ELF-1 (cell line): ENCODE measurements at regions not wholly inside any gene's neighbourhood (a gene's known extent, or its start where the extent isn't known, plus 50 kb on each side); places are given as distances from the start of the nearest gene placed in this dataset.

Experiments
- DNase-seq: peaks from one replicate; pipeline ENCODE4 v3.0.0-alpha.2; 2016; ENCODE audit warnings: low read depth, low spot score

DNA sequence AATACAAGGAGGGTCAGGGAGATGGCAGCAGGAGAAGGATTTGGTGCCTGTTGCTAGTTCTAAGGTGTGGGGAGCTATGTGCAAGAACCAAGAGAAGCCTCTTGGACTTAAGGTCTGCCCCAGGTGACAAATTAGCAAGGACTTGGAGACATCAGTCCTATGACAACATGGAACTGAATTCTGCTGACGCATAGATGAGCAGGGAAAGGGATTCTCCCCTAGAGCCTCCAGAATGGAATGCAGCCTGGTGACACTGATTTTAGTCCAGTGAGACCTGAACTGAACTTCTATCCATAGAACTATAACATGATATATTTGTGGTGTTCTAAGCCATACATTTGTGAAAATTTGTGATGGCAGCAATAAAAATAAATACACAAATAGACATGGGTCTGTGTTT, 215.6 kb downstream of the ESM1 start:
- no peak for DNase-seq

DNA sequence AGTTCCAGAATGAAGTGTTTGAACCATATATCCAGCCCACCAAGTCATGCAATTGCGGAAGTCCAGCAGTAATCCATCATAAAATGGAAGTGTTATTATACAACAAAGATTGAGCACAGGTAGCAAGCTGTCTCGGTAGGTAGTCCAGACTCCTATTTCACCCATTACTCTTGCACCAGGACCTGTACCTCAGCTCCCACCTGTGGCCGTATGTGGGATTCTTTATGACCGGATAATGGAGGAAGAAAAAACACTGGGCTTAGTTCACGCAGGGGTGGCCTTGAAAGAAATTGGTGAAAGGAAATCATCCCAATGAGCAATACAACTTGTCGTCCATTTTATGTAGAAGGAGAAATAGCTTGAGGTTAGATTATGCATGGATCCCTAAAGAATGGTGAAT, 216.3 kb downstream of the ESM1 start:
- peak; percentile 23 for DNase-seq

DNA sequence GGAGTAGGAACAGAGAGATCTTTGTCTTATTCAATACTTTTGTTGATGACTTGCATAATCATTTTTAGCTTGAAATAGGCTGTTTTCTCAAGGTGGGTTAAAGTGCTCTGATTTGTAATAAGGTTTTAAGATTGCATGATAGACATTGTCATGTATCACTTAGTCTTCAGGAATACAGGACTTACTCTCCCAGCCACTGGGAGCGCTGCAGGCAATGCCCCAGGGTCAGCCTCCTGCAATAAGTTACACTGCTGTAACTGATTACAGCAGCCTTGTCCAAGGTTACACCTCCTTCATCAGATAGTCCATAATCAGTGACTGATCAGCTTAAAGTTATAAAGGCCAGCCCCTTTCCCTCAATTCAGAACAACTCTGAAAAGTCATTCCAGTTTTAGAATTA, 218.6 kb downstream of the ESM1 start:
- no peak for DNase-seq

DNA sequence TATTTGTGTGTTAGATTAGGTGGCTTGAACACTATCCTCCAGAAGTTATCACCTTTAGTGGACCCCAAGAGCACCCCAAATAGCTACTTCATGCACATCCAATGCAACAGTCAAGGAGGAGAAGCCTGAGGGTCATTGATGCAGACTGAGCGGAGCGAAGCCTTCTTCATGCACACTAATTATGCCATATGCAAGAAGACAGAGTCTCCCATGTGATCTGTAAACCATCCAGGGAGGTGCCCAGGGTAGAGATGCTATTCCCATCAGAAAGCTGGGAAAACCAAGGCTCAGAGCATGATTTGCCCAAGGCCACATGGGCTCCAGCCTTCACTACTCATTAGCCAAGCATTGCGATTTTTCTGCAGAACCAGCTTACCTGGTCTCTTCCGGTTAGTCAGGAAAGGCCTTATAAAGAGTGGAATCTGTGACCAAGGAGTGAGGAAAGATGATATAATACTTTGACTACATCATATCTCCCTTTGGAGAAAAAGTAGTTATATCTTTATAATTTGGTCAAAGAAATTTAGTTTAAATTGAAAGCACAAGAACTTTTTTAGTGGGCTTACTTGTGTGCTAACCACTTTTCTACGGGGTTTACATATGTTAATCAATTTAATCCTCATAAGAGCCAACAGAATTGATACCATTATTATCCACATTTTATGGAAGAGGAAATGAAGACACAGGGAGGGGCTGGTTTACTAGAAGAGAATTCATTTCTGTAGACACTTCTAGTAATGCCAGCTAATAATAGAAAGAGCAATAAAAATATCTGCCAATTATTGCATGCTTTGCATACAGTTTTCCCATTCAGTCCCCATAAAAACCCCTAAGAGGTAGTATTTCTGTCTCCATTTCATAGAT, 220.0 kb downstream of the ESM1 start:
- DNase-seq, result no peak

DNA sequence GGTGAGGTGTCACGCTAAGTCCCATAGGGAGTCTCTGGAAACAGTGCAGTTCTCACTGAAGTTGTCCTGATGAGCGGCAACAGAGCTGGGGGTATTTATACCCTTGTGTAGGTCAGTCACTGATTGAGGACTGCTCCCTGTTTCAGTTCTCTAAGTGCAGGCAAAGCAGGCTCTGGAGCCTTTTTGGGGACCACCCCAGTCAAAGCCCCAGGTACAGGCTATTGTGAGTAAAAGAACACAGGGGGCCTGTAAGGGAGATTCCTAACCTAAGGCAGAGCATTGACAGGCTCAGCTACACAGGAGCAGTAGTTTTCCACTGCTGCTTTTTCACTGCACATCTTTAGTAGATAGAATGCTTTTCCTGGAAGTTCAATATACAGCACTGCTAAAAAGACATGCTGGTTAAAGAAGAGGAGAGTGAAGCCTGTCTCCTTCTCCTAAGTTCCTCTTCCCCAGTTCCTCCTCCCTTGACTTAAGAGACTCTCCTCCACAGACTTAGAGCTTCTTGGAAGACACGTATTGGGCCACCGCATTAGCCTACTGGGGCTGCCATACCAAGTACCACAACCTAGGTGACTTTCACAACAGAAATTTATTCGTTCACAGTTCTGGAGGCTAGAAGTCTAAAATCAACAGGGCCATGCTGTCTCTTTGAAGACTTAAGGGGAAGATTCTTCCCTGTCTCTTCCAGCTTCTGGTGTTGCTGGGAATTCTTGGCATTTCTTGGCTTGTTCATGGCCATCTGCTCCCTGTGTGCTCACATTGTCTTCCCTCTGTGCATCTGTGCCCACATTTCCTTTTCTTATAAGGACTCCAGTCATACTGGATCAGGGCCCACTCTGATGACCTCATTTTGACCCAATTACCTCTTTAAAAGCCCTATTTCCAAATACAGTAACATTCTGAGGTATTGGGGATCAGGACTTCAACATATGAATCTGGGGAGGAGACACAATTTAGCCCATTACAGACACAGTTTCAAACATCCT, 221.0 kb downstream of the ESM1 start:
- no peak for DNase-seq

DNA sequence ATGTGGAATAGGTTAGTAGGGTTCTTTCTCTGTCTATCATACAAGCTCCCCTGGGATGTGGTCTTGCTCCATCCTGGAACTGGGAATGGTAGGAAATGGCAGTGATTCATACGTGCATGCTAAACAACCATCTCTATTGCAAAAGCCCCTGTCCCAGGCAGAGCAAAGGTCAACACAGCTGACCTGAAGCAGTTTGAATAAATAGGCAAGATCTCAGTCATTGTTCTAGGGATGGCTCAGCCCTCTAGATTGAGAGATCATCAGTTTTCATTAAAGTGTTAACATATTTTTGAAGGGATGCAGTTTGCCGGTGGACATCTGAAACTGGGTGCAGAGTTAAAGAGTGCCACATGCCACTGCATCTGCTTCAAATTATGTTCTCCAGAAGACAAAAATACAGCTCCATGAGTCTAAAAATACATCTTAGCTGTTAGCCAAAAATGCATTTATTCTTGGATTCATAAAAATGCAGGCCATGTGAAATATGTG, 224.1 kb downstream of the ESM1 start:
- no peak for DNase-seq

DNA sequence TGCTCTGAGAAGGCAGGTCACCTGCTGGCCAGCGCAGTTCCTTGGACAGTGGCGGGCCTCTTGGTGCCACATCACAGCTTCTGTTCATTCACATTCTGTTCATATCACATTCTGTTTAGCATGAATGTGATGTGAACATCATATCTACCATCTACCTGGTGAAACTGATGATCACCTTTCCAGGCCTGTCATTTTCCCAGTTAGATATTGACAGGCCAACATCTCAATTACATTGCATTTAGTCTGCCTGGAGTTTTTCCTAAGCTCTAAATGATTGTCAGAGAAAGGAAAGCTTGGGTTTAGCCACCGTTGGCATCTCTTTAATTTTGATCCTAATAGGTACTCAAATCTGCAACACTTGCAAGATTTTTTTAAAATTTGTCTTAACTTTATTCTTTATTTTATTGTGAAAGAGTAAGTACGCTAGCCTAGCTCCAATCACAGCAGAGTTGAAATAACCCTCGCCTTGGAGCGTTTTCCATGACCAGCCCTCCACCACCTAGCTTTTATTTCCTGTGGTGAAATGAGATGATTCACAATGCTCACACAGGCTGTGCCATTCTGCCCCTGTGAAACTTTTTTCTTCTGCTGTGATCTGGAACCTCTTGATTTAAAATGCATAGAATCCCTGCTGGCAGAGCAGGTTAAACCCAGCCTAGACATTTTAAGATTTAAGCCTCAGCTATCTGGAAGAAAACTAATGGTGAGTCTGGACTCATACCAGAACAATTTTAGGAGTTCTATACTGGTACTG, 225.0 kb downstream of the ESM1 start:
- no peak for DNase-seq

DNA sequence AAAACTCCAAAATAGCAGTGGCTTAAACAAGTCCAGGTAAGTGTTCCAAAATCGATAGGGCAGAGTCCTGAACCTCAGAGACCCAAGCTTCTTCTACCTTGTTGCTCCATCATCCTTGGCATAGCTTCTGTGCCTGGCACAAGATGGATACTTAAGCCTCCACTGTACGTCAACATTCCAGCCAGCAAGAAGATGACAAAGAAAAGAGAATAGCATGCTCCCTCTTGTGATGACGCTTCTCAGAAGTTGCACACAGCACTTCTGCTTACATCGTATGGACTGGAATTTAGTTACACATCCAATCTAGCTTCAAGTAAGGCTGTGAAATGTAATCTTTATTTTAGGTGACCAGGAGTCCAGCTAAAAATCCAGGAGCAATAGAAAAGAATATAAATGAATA, 227.4 kb downstream of the ESM1 start:
- DNase-seq, result no peak

DNA sequence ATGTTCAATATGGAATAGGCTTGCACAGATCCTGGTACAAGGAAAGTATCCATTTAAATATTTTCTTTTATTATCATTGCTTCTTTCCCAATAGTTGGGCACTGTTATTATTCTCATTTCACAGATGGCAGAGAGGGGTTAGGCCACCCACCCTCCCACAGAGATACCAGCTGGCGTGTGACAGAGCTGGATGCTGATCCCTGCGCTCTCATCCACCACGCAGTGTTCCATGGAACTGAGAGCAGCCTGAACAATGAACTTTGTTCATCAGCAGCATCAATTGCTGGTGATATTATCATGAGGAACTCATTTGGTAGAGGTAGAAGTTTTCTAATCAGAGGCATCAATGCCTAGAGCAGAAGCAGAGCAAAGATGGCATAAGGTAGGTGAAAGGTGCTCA, 227.9 kb downstream of the ESM1 start:
- DNase-seq, result no peak

DNA sequence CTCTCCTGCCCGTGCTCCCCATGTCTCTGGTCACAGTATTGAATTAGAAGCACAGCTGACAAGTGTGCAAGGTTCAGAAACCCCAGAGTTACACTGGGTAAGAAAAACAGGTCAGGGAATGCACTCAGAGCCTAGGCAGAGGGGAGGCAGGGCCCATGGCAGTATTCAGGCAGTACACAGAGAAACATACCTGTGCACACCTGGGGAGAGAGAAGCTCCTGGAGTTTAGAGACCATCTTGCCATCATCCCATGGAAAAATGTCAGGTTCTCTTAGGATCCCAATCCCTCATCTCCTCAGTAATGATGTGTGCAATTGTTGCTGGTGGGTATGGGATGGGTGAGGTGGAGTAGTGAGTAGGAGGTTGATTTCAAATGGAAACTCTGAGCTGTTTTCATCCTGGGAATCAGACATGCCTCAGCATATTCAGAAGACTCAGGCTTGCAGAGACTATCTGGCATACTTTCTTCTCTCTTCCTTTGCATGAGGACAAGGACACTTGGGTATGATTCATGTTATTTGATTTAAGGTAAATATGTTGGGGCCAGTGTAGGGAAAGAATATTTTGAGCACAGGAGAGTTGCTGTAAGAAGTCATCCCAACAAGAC, 228.5 kb downstream of the ESM1 start:
- no peak for DNase-seq

DNA sequence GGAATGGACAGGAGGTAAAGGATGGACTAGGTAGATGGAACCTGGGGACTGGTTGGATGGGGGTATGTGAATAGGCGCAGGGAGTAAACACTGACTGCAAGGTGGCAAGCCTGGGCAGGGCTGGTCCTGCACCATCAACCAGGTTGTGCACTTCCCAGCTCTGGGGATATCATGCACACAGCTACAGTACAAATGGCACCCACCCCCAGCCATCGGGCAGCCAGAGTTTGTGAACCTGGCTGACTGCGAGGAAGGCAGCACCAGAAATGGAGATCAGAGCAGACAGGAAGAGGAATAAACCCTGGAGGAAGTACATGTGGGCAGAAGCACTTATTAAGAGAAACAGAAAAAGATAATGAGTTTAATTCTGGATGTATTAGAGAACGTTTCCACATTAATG, 229.1 kb downstream of the ESM1 start:
- no peak for DNase-seq

DNA sequence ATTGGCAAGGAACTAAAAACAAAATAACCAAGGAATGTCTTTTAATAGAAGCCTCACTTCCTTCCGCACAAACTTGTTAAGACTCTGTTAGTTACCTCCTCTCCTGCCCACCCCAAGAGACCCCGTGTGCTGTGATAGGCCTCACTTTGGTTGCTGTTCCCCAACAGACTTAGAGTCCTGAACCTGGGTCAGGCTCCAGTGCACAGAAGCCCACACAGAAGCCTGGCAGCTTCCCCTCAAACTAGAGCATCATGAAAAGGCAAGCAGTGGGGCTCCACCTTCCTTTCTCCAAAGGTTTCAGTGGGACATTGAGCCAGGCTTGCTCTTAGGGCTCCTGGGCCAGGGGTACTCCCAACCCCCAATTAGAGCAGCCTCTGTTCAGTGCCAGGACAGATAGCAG, 230.5 kb downstream of the ESM1 start:
- no peak for DNase-seq

DNA sequence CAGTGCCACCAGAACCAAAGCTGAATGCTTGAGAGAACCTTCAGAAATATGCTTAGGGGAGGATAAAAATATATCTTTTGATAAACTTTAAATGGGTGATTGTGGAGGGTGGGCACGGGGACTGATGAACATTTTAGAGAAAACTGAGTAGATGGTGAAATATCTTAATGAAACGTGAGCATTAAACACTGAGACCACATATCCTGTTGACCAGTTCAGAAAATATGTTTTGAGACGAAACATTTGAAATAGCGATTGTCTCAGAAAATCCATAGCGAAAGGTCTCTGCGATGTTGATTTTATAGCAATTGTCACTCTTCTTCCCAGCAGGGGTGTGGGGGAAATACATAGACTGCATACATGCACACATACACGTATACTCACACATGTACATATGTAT, 231.0 kb downstream of the ESM1 start:
- DNase-seq, result no peak

DNA sequence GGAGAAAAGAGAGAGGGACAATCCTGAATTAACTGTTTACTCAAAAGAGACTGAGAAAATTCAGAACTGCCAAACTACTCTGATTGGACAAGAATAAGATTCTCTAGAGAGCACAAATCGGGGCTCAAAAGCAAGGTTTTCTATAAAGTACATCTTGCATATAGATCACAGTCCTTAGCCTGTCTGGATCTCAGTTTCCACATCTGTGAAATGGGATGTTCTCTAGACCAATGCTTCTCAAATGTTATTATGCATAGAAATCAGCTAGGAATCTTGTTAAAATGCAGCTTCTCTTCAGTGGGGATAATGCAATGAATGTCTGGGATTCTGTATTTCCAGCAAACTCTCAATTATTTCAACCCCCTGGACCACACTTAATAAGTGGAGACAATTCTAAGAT, 231.6 kb downstream of the ESM1 start:
- DNase-seq, result no peak

DNA sequence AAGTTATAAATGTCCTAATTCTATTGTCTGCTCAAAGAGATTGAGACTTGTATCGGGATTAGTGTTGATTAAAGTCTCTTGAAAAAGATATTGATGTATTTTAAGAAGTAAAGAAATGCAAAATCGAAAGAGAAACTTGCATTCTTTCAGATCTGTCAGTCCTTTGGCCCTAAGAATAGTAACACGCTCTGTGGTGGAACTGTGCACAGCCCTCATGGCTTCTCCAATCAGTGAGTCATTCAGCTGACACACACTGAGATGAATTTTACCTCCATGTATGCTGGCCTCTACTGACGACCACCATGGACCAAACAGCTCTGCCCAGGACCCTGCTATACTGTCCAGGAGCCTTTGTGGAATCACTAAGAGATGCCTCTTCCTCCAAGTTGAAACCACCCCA, 232.4 kb downstream of the ESM1 start:
- no peak for DNase-seq

DNA sequence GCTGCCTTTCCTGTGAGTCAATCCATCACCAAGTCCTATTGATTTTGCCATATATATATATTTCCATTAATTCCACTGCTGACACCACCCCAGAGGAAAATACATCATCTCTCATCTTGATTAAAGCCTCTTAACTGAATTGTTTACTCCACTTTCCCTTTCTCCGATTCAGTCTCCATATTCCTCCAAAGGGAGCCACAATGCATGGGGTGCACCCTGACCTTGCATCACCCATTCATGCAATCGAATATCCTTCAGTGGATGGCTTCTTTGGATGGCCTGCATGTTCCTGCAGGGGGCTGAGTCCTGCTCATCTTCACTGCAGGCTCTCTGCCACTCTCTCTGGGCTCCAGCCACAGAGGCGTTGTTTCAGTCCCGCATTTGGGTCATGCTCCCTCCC, 231.0 kb downstream of the SNX18 start:
- DNase-seq, result no peak

DNA sequence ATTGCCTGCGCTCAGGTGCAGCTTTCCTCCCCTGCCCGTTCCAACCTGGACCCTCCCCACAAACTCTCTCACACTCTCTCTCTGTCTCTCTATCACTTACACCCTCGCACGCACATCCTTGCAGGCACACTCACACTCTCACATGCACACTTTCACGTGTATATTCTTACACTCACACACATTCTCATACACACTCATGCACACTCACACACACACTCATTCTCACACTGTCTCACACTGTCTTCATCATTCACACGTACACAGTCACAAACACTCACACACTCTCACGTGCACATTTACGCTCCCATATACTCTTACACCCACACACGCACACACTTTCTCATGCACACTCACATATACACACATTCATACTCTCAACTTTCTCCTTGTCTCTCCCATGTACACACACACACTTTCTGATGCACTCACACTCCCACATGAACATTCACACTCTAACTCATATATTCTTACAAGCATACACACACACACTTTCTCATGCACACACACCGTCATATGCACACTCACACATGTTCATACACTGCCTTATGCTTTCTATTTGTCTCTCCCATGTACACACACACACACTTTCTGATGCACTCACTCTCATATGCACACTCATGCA, 229.3 kb downstream of the SNX18 start:
- no peak for DNase-seq

DNA sequence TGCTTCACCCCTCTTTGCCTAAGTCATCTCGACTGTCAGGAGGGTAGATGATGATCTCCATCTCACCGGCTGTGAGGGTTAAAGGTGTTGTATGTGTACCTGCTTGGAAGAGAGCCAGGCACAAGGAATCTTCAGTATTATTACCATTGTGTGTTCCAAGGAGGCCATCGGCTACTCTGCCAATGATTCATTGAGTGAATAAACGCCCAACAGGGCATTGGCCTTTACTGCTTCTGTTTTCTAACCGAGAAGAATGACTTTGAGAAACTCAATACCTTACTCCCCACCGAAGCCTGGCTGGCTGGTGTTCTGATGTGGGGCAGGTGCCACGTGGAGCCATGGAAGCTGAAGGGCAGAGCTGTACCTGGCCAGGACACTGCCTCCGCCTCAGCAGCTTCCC, 228.8 kb downstream of the SNX18 start:
- DNase-seq, result no peak

DNA sequence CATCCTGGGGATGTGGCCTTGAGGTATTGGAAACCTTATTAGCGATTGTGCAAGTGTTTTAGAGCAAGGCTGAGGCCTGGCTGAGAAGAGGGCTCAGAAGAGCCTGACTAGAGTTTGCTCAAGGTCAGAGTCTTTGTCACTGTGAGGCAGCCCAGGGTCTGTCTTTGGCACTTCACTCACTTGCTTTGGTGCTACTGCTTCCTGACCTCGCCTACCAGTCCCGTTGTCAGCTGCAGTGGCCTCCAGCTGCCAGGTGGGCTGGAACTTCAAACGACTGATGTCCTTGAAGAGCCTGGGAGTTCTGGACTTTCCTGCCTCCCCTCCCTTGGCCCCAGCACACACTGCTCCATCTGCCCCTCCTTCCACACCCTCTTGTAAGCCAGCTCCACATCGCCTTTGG, 228.0 kb downstream of the SNX18 start:
- DNase-seq, result no peak

DNA sequence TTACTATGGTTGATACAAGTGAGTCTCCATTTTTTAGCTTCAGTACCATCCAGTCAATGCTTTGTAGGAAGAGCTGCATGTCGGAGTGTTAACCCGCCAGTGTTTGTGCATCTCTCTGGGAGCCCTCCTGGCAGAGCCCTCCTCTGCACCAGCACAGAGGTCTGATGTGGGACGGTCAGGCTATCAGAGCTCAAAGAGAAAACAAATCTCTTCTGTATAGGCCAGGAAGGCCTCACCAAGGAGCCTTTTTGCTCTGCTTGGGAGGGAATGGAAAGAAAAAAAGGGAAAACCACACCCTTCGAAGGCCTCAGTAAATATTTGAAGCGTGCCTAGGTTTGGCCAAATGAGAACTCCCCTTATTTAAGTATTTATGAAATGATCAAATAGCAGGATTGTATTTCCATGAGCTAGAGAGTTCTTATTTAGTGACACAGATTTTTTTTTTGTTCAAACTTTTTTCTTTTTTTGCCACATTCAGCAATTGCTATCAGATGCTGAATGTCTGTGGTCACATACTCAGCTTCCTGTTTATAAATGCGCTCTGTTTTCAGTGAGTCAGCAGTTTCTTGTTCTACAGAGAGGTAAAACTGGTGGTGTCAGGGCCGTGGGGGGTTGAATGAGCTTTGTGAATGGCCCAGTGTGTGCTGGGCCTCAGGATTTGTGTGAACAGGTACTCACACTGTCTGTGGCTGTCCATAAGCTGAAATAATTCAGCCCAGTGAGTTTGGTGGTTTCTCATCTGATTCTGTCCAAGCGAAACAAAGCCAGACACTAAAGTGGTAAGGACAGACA, 226.6 kb downstream of the SNX18 start:
- peak; percentile 36 for DNase-seq
